Epithelial cell of esophagus (primary cell): ENCODE measurements at regions not wholly inside any gene's neighbourhood (a gene's known extent, or its start where the extent isn't known, plus 50 kb on each side); places are given as distances from the start of the nearest gene placed in this dataset.

Source experiments
- DNase-seq: peaks from one replicate; pipeline ENCODE4 v3.0.0; 2010; ENCODE audit warnings: low read depth
- H3K4me3 ChIP-seq: 2 replicates; pipeline ENCODE4 v1.5.1; 2011; ENCODE audit warnings: mild to moderate bottlenecking, low read length, control low read depth
- TF ChIP-seq, protein P1 (sequence below): IDR thresholded peaks from 2 replicates; pipeline ENCODE4 v1.5.1; 2011; ENCODE audit warnings: low read depth, mild to moderate bottlenecking, low read length, control low read depth, inconsistent platforms; ENCODE audit not compliant: insufficient read depth; ENCODE audit errors: missing control alignments

DNA sequence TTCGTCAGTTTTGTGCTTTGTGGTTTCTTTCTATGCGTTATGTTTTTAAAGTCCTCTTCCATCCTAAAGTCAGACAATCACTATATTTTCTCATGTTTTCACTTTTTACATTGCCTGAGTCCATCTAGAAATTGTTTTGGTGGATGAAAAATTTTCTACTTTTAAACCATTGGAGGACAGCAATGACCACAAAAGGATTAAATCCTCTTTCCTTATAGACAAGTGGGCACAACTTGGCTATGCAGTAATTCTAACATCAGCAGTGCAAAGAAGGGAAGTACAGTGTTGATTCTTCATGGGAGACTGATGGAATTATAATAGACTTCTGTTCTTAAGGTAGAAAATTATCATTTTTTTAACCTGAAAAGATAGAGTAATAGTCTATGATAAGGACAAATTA, 75.5 kb downstream of the PALM2AKAP2 start:
- no peak for DNase-seq
- TF ChIP-seq, protein P1, sequence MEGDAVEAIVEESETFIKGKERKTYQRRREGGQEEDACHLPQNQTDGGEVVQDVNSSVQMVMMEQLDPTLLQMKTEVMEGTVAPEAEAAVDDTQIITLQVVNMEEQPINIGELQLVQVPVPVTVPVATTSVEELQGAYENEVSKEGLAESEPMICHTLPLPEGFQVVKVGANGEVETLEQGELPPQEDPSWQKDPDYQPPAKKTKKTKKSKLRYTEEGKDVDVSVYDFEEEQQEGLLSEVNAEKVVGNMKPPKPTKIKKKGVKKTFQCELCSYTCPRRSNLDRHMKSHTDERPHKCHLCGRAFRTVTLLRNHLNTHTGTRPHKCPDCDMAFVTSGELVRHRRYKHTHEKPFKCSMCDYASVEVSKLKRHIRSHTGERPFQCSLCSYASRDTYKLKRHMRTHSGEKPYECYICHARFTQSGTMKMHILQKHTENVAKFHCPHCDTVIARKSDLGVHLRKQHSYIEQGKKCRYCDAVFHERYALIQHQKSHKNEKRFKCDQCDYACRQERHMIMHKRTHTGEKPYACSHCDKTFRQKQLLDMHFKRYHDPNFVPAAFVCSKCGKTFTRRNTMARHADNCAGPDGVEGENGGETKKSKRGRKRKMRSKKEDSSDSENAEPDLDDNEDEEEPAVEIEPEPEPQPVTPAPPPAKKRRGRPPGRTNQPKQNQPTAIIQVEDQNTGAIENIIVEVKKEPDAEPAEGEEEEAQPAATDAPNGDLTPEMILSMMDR = no peak
- H3K4me3 ChIP-seq = no peak overlapping the region

DNA sequence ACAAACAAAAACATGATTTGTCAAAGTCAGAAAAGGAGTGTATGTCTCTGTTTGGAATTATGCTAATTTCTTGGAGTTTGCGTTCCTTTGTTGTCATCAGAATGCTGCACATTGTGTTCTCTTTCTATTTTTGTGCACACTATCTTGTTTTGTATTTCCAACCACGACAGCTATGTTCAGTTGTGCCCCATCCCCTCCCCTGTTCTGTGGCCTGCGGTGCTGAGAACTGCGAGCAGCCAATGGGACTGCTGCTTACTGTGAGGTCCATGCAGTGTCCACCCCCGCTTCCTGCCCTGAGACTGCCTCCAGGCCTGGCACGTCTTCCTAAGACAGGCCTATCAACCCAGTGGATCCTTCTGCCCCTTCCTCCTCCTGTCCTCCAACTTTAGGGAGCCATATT, 76.8 kb downstream of the PALM2AKAP2 start:
- no peak overlapping the region for H3K4me3 ChIP-seq
- TF ChIP-seq, protein P1 = no peak
- DNase-seq = no peak

DNA sequence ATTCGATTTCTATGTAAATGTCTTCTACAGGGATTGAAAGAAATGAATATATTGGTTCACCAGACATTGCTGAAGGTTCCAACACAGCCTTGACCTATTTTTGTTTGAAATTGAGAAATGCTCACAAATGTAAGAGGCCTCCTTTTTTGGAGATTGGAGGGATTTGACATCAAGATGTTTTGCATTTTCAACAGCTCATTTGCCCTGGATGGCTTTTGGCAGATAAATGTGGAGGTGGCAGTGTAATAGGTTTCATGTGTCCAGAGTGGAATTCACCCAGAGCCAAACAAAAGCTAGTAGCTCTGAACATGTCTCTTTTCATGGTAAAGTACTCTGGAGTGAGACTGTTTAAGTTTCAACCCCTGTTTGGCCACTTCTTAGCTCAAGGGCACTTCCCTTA, 77.3 kb downstream of the PALM2AKAP2 start:
- H3K4me3 ChIP-seq = no peak overlapping the region
- TF ChIP-seq, protein P1 = no peak
- DNase-seq = no peak

DNA sequence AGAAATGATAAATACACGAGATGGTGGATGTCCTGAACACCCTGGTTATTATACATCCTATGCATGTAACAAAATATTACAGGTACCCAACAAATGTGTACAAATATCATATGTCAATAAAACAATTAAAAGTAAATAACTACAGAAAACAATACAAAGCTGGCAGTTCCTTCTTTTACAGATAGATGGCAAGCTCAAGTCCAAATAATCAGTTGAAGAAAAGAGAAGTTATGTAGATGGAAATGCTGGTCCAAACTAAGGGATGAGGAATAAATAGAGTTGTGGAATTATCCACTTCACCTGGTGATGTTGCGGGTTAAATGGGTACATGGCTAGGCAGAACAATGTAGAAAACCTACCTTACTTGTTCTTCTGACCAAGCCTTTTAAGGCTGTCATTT, 79.4 kb downstream of the PALM2AKAP2 start:
- H3K4me3 ChIP-seq = no peak overlapping the region
- TF ChIP-seq, protein P1 = peak; percentile 45
- DNase-seq = no peak

DNA sequence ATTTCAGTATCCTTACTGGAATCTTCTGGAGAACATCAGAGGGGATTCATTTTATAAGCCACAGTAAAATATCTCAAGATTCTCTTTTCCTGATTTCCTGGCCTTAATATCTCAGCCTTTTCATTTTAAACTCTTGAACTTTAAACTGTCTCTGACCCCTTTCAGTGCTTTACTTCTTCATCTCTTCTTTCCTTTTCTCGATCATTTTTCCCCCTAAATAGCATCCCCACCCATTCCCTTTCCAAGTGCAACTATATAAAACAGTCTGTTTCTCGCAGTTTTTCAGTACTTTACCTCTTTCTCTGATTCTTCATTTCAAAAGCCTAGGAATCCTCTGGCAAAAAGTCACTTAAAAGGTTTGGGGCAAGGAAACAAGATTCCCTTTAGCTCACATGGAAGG, 80.5 kb downstream of the PALM2AKAP2 start:
- no peak for DNase-seq
- TF ChIP-seq, protein P1 = no peak
- H3K4me3 ChIP-seq = no peak overlapping the region

DNA sequence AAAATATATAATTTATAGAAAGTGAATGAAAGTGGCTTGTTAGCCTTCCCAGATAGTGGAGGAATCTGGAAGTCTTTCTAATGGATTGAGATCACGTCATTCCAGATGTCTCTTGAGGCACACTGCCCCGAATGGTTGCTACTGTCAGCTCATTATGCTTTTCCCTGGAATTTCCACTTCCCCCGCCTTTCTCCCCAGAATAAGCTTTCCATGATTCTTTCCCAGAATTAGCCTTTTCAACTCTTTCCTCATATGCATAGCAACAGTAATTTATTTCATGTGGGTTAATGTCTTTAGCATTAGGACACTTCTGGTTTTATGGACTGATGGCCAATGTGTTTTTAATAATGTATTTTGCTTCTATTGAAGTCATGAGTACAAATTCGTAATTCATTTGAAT, 81.5 kb downstream of the PALM2AKAP2 start:
- TF ChIP-seq, protein P1 = no peak
- no peak overlapping the region for H3K4me3 ChIP-seq
- no peak for DNase-seq

DNA sequence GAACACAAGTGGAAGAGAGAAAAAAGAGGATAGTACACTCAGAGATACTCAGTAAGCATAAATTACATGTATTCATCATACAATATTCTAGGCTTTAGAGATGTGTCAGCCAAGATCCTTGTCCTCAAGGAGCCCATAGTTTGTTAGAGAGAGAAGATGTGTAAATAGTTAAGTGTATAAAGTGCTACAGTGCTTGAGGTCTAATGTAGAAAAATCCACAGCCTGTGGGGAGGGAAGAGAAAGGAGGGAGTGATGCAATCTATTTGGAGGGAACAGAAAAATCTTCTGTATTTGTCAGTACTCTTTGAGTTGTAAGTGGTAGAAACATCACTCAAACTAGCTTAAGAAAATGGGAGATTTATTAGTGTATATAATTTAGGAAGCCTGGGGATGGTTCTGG, 81.9 kb downstream of the PALM2AKAP2 start:
- TF ChIP-seq, protein P1 = no peak
- no peak for DNase-seq

More for the DNA sequence above, 81.9 kb downstream of the PALM2AKAP2 start:
- H3K4me3 ChIP-seq = no peak overlapping the region
